SK-N-MC (cell line): ENCODE measurements at regions not wholly inside any gene's neighbourhood (a gene's known extent, or its start where the extent isn't known, plus 50 kb on each side); places are given as distances from the start of the nearest gene placed in this dataset.

Source experiments
- EZH2 ChIP-seq: fragments of 200-600 bp; sonication (generic); IDR thresholded peaks from one replicate; pipeline ENCODE4 v1.6.1; 2017; ENCODE audit warnings: antibody characterized with exemption
- POLR2AphosphoS5 ChIP-seq: IDR thresholded peaks from 2 replicates; pipeline ENCODE4 v1.6.1; 2012; ENCODE audit warnings: mild to moderate bottlenecking, low read depth, low read length, borderline replicate concordance

- TF ChIP-seq POLR2AphosphoS5 (no peak), EZH2 (no peak)
Measured at GRCh38 chr14:58992935-58993334, 195.5 kb upstream of the DAAM1 start.
